ENCODE measurements at regions not wholly inside any gene's neighbourhood (a gene's known extent, or its start where the extent isn't known, plus 50 kb on each side); places are given as distances from the start of the nearest gene placed in this dataset.

DNA sequence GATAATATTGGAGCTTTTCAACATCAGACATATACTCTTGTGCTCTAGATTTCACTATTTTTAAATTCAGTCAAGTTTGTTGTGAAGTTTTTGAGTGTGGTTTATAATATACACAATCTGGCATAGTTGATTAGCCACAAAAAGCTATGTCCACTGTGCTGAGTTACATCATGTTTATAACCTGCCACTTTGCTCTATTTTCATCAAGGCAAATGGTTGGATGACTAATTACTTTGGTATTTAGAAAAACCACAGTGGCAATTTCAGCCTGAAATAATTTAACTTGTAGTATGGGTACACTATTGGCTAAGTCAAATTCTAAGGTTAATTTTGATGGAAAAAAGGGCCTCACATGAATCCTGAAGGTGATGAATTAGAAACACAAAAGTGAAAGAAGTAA lies 262.6 kb downstream of the C4orf33 start:
- in situ Hi-C loops (cut with MboI; ENCODE audit: low pct_unique_long_range_greater_than_20kb, low sequenced_read_pairs, unreplicated experiment) = no loop called here
- DNase-seq (ENCODE audit: low spot score) = no peak
- no peak for TF ChIP-seq CTCF (IDR thresholded peaks at IDR 0.05; ENCODE audit: extremely low read depth, insufficient read depth, missing control alignments)

- no peak for DNase-seq (ENCODE audit: low spot score)
- no peak for TF ChIP-seq CTCF (IDR thresholded peaks at IDR 0.05; ENCODE audit: extremely low read depth, insufficient read depth, missing control alignments)
- in situ Hi-C loops (cut with MboI; ENCODE audit: low pct_unique_long_range_greater_than_20kb, low sequenced_read_pairs, unreplicated experiment) = no loop called here
Measured at GRCh38 chr4:129359461-129359860, 263.5 kb downstream of the C4orf33 start.

DNA sequence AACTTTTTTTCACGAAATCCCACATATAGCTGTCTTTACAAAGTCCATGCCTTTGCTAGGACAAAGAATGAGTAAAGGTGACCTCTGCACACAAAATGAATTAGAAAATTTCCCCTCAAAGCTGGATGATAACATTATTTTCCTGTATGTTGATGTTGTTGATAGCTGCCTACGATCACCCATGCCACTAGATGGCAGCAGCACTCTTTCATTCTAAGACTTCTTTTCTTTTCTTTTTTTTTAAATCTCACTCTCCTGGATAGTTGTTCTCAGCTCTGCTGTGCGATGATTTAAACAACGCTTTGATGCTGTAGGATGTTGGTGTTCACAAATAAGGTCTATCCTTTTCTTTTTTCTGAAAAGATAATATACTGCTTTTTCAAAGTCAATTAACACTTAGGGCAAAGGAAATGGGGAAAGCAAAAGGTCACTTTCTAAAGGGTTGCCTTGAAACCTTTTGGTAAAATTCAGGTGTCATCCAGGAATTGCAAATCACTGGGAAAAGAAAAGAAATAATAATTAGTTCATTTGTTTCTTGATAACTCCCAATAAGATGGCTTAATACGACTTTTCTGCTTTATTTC lies 266.8 kb downstream of the C4orf33 start:
- TF ChIP-seq CTCF (IDR thresholded peaks at IDR 0.05; ENCODE audit: extremely low read depth, insufficient read depth, missing control alignments) = peak; percentile 81
- DNase-seq (ENCODE audit: low spot score) = peak; percentile 45
- in situ Hi-C loops (cut with MboI; ENCODE audit: low pct_unique_long_range_greater_than_20kb, low sequenced_read_pairs, unreplicated experiment) = loop anchor here (10.0 kb wide), 1 partner anchor 272 kb away; no protein-coding TSS in a partner anchor

- TF ChIP-seq CTCF (IDR thresholded peaks at IDR 0.05; ENCODE audit: extremely low read depth, insufficient read depth, missing control alignments) = no peak
- in situ Hi-C loops (cut with MboI; ENCODE audit: low pct_unique_long_range_greater_than_20kb, low sequenced_read_pairs, unreplicated experiment) = loop anchor here (10.0 kb wide), 1 partner anchor 270 kb away; no protein-coding TSS in a partner anchor
- no peak for DNase-seq (ENCODE audit: low spot score)
Measured at GRCh38 chr4:129364747-129365452, 268.9 kb downstream of the C4orf33 start.

DNA sequence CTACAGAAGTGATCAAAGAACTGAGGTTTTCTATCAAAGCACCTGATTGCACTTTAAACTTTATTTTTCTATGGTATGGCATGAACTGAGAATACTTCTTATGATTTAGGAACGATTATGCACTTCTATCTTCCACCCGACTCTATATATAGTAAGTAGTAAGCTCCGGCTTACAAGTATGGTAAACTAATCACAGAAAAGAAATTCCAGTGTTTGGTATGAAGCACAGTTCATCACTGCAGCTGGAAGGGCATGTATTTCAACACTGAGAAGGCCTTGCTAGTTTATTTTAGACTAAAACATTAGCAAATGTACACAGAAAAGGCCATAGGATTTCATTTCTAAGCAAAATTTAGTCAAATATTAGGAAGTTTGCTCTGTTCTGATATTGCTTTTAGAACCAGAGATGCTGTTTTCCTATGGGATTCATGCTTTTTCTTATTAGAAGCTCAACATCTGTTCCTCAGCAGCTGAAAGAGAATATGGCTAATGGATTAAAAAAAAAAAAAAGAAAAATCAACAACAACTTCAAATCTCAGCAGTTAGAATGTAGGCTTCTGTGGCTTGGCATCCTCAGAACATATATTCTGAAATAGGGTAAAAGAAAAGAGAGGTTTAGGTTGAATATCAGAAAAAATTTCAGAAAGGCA lies 273.5 kb downstream of the C4orf33 start:
- no peak for TF ChIP-seq CTCF (IDR thresholded peaks at IDR 0.05; ENCODE audit: extremely low read depth, insufficient read depth, missing control alignments)
- in situ Hi-C loops (cut with MboI; ENCODE audit: low pct_unique_long_range_greater_than_20kb, low sequenced_read_pairs, unreplicated experiment) = loop anchor here (10.0 kb wide), 1 partner anchor 265 kb away; no protein-coding TSS in a partner anchor
- no peak for DNase-seq (ENCODE audit: low spot score)

DNA sequence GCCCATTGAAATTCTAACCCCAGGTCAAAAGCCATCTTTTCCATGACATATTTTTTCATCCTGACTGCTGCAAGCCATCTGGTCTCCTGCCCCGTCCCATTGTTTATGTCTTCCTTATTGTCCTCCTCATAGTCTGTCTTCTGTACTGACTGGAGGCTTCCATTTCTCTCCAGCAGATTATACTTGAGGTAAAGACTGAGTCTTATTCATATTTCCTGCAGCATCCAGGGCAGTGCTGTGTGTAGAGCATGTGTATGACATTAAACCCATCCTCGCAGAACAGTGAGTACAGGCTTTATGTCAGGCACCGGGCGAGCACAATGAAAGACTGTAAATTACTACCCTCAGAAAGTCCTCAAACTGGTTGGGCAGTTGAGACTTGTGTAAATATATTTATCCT lies 275.1 kb downstream of the C4orf33 start:
- no peak for TF ChIP-seq CTCF (IDR thresholded peaks at IDR 0.05; ENCODE audit: extremely low read depth, insufficient read depth, missing control alignments)
- in situ Hi-C loops (cut with MboI; ENCODE audit: low pct_unique_long_range_greater_than_20kb, low sequenced_read_pairs, unreplicated experiment) = no loop called here
- no peak for DNase-seq (ENCODE audit: low spot score)

All from GM13977 (cell line).